Panc1 (cell line): ENCODE measurements at regions not wholly inside any gene's neighbourhood (a gene's known extent, or its start where the extent isn't known, plus 50 kb on each side); places are given as distances from the start of the nearest gene placed in this dataset.

Experiments used
- POLR2AphosphoS5 ChIP-seq: IDR thresholded peaks from 2 replicates; pipeline ENCODE4 v1.6.1; 2012; ENCODE audit warnings: mild to moderate bottlenecking, low read depth, low read length, moderate library complexity
- SIN3A ChIP-seq: IDR thresholded peaks from 2 replicates; pipeline ENCODE4 v1.6.1; 2012; ENCODE audit warnings: low read depth, mild to moderate bottlenecking, low read length, moderate library complexity, borderline replicate concordance; ENCODE audit not compliant: insufficient read depth
- TCF7L2 ChIP-seq: IDR thresholded peaks from 2 replicates; pipeline ENCODE4 v1.6.1; 2011; ENCODE audit warnings: mild to moderate bottlenecking, low read depth, low read length, inconsistent platforms
- TF ChIP-seq, protein P1 (sequence below): fragments of 450-650 bp; IDR thresholded peaks from 2 replicates; pipeline ENCODE4 v1.5.1; 2017; ENCODE audit warnings: mild to moderate bottlenecking
- TF ChIP-seq, protein P2 (sequence below), 2 experiments: IDR thresholded peaks; 2 replicates each; pipeline ENCODE4 v1.6.1; 2011 to 2012; ENCODE audit warnings: low read depth in 2 of 2, control low read depth in 1 of 2, low read length in 1 of 2, mild to moderate bottlenecking in 1 of 2, moderate library complexity in 1 of 2; ENCODE audit not compliant: insufficient read depth in 1 of 2

DNA sequence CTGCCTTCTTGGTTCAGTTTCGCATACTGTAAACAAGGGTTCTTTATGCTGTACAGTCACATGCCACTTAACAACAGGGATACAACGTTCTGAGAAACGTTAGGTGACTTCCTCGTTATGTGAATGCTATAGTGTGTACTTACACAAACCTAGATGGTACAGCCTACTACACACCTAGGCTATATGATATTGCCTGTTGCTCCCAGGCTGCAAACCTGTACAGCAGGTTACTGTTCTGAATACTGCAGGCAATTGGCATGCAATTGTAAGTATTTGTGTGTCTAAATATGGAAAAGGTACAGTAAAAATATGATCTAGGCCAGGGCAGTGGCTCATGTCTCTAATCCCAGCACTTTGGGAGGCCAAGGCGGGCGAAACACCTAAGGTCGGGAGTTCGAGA, 85.7 kb upstream of the PRDM11 start:
- TF ChIP-seq SIN3A (no peak), POLR2AphosphoS5 (no peak), TCF7L2 (no peak)
- TF ChIP-seq, protein P1, sequence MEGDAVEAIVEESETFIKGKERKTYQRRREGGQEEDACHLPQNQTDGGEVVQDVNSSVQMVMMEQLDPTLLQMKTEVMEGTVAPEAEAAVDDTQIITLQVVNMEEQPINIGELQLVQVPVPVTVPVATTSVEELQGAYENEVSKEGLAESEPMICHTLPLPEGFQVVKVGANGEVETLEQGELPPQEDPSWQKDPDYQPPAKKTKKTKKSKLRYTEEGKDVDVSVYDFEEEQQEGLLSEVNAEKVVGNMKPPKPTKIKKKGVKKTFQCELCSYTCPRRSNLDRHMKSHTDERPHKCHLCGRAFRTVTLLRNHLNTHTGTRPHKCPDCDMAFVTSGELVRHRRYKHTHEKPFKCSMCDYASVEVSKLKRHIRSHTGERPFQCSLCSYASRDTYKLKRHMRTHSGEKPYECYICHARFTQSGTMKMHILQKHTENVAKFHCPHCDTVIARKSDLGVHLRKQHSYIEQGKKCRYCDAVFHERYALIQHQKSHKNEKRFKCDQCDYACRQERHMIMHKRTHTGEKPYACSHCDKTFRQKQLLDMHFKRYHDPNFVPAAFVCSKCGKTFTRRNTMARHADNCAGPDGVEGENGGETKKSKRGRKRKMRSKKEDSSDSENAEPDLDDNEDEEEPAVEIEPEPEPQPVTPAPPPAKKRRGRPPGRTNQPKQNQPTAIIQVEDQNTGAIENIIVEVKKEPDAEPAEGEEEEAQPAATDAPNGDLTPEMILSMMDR, result no peak
- TF ChIP-seq, protein P2, sequence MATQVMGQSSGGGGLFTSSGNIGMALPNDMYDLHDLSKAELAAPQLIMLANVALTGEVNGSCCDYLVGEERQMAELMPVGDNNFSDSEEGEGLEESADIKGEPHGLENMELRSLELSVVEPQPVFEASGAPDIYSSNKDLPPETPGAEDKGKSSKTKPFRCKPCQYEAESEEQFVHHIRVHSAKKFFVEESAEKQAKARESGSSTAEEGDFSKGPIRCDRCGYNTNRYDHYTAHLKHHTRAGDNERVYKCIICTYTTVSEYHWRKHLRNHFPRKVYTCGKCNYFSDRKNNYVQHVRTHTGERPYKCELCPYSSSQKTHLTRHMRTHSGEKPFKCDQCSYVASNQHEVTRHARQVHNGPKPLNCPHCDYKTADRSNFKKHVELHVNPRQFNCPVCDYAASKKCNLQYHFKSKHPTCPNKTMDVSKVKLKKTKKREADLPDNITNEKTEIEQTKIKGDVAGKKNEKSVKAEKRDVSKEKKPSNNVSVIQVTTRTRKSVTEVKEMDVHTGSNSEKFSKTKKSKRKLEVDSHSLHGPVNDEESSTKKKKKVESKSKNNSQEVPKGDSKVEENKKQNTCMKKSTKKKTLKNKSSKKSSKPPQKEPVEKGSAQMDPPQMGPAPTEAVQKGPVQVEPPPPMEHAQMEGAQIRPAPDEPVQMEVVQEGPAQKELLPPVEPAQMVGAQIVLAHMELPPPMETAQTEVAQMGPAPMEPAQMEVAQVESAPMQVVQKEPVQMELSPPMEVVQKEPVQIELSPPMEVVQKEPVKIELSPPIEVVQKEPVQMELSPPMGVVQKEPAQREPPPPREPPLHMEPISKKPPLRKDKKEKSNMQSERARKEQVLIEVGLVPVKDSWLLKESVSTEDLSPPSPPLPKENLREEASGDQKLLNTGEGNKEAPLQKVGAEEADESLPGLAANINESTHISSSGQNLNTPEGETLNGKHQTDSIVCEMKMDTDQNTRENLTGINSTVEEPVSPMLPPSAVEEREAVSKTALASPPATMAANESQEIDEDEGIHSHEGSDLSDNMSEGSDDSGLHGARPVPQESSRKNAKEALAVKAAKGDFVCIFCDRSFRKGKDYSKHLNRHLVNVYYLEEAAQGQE (IDR thresholded peaks at IDR 0.05; ENCODE audit: insufficient read depth in 1 of 2, low read depth in 2 of 2, low read length in 1 of 2), result no peak
